DND-41 (cell line): ENCODE measurements at regions not wholly inside any gene's neighbourhood (a gene's known extent, or its start where the extent isn't known, plus 50 kb on each side); places are given as distances from the start of the nearest gene placed in this dataset.
"Not testable (repeated sequence)": the region's sequence is repeated elsewhere in the genome, so short reads cannot be mapped to it uniquely, and the experiment has no call there.

Experiments
- CTCF ChIP-seq: IDR thresholded peaks from 2 replicates; pipeline ENCODE4 v1.5.1; 2012; ENCODE audit warnings: borderline replicate concordance, low read length, moderate library complexity, mild to moderate bottlenecking; ENCODE audit not compliant: poor library complexity, severe bottlenecking; ENCODE audit errors: extremely low read depth
- EZH2 ChIP-seq: IDR thresholded peaks from 3 replicates; pipeline ENCODE4 v1.6.1; 2012; ENCODE audit warnings: borderline replicate concordance, low read depth, mild to moderate bottlenecking, moderate library complexity, low read length, inconsistent platforms; ENCODE audit not compliant: severe bottlenecking

GRCh38 chr2:89828961-89829631 is 1137.6 kb downstream of the RPIA start:
- not testable (repeated sequence) for TF ChIP-seq CTCF, EZH2
